Right renal pelvis (tissue), 4 donors: ENCODE measurements at regions not wholly inside any gene's neighbourhood (a gene's known extent, or its start where the extent isn't known, plus 50 kb on each side); places are given as distances from the start of the nearest gene placed in this dataset.
"Not testable (repeated sequence)": the region's sequence is repeated elsewhere in the genome, so short reads cannot be mapped to it uniquely, and the experiment has no call there.

Experiments
- DNase-seq, 4 donors: peaks; one replicate each; pipeline ENCODE4 v3.0.0-alpha.2; 2013; ENCODE audit warnings: low read depth in 4 of 4, low spot score in 3 of 4, missing footprints in 1 of 4

- DNase-seq = no peak
Measured at GRCh38 chr6:81876971-81877370, 124.5 kb upstream of the TENT5A start.

GRCh38 chr6:81875782-81876293 lies 123.4 kb upstream of the TENT5A start:
- no peak for DNase-seq

GRCh38 chr6:81869749-81870508 lies 117.4 kb upstream of the TENT5A start:
- not testable (repeated sequence) for DNase-seq

GRCh38 chr6:81865712-81866111 lies 113.2 kb upstream of the TENT5A start:
- no peak for DNase-seq

GRCh38 chr6:81864124-81864523 lies 111.6 kb upstream of the TENT5A start:
- no peak for DNase-seq

GRCh38 chr6:81863123-81863522 lies 110.6 kb upstream of the TENT5A start:
- DNase-seq = no peak

GRCh38 chr6:81861281-81861680 lies 108.8 kb upstream of the TENT5A start:
- DNase-seq = no peak

- no peak for DNase-seq
Measured at GRCh38 chr6:81859884-81860283, 107.4 kb upstream of the TENT5A start.

- DNase-seq = no peak
Measured at GRCh38 chr6:81857812-81858211, 105.3 kb upstream of the TENT5A start.

- DNase-seq = no peak
Measured at GRCh38 chr6:81856872-81857271, 104.4 kb upstream of the TENT5A start.

GRCh38 chr6:81854474-81854873 lies 102.0 kb upstream of the TENT5A start:
- no peak for DNase-seq

GRCh38 chr6:81853975-81854374 lies 101.5 kb upstream of the TENT5A start:
- no peak for DNase-seq

GRCh38 chr6:81849248-81849647 lies 96.8 kb upstream of the TENT5A start:
- no peak for DNase-seq

GRCh38 chr6:81847866-81848265 lies 95.4 kb upstream of the TENT5A start:
- DNase-seq = no peak

GRCh38 chr6:81844686-81845085 lies 92.2 kb upstream of the TENT5A start:
- DNase-seq = no peak

- DNase-seq = no peak
Measured at GRCh38 chr6:81843302-81843701, 90.8 kb upstream of the TENT5A start.

GRCh38 chr6:81842254-81842653 lies 89.8 kb upstream of the TENT5A start:
- no peak for DNase-seq

- DNase-seq = no peak
Measured at GRCh38 chr6:81838724-81839426, 86.4 kb upstream of the TENT5A start.

- no peak for DNase-seq
Measured at GRCh38 chr6:81838031-81838430, 85.5 kb upstream of the TENT5A start.

- no peak for DNase-seq
Measured at GRCh38 chr6:81834141-81834681, 81.7 kb upstream of the TENT5A start.

- DNase-seq = no peak
Measured at GRCh38 chr6:81832304-81832703, 79.8 kb upstream of the TENT5A start.

- no peak for DNase-seq
Measured at GRCh38 chr6:81831274-81831673, 78.8 kb upstream of the TENT5A start.
